ENCODE measurements at regions not wholly inside any gene's neighbourhood (a gene's known extent, or its start where the extent isn't known, plus 50 kb on each side); places are given as distances from the start of the nearest gene placed in this dataset.

GRCh38 chr11:101757741-101758140 is 157.1 kb upstream of the CEP126 start:
- Histone ChIP-seq H3K18ac (ENCODE audit: insufficient read length, low read depth, low read length) (no peak overlapping the region), H4K8ac (replicated peaks; ENCODE audit: insufficient read length, low read depth, low read length) (no peak overlapping the region), H3K9me3 (ENCODE audit: control insufficient read depth, low read depth, low read length) (no peaks in the 10 kb centered on the region), H3K23ac (ENCODE audit: insufficient read length, low read depth, low read length) (no peak overlapping the region), H3K4ac (ENCODE audit: low read depth, low read length) (no peak overlapping the region), H3K27me3 (ENCODE audit: insufficient read depth, low read length) (no peaks in the 10 kb centered on the region), H3K79me1 (ENCODE audit: insufficient read depth, low read depth, low read length, poor library complexity, severe bottlenecking) (no peaks in the 10 kb centered on the region), H3K79me2 (ENCODE audit: insufficient read depth, low read length) (no peaks in the 10 kb centered on the region), H2BK15ac (ENCODE audit: low read depth, low read length) (no peak overlapping the region), H2AFZ (ENCODE audit: low read length) (no peak overlapping the region), H3K4me2 (ENCODE audit: insufficient read depth, insufficient read length, low read length) (no peak overlapping the region), H4K5ac (ENCODE audit: insufficient read length, low read depth, low read length) (no peak overlapping the region), H3K56ac (ENCODE audit: insufficient read length, low read depth, low read length) (no peak overlapping the region), H3K23me2 (ENCODE audit: insufficient read length, low read depth, low read length, poor library complexity, severe bottlenecking) (no peaks in the 10 kb centered on the region), H4K20me1 (ENCODE audit: control insufficient read depth, insufficient read depth, insufficient read length) (no peaks in the 10 kb centered on the region), H3T11ph (ENCODE audit: low read length) (no peak overlapping the region), H3K4me1 (ENCODE audit: insufficient read depth, low read length) (no peaks in the 10 kb centered on the region), H2BK5ac (ENCODE audit: insufficient read length, low read length) (no peak overlapping the region), H4K91ac (ENCODE audit: insufficient read length, low read depth, low read length) (no peak overlapping the region), H2BK20ac (ENCODE audit: low read depth, low read length, poor library complexity, severe bottlenecking) (no peak overlapping the region), H3K27ac (ENCODE audit: insufficient read length, low read depth, low read length) (no peak overlapping the region), H2BK120ac (ENCODE audit: low read depth, low read length, poor library complexity, severe bottlenecking) (no peak overlapping the region), H2AK5ac (ENCODE audit: insufficient read length, low read length) (no peak overlapping the region), H3K14ac (ENCODE audit: insufficient read depth, low read length) (no peak overlapping the region), H3K9ac (ENCODE audit: extremely low read depth, insufficient read length, low read length) (no peak overlapping the region), H2BK12ac (ENCODE audit: insufficient read length, low read depth, low read length) (no peak overlapping the region)
- Mint-ChIP-seq H3K4me3 (no peak overlapping the region), H3K9me3 (peaks cover 6 to 12% of the 10 kb centered on the region in 2 experiments; a peak in 4 of 5 replicates), H3K27me3 (ENCODE audit: low read depth) (no peaks in the 10 kb centered on the region), H3K36me3 (ENCODE audit: insufficient read depth in 1 of 3, low read depth in 3 of 3) (peaks cover 4 to 17% (median 9%) of the 10 kb centered on the region in 3 experiments), H3K27ac (no peak overlapping the region), H3K4me1 (peaks cover 12 to 16% of the 10 kb centered on the region in 2 experiments)
- no peak for DNase-seq
- WGBS (ENCODE audit: extremely low coverage, insufficient read length, low lambda C conversion rate) = no CpG with 5 or more reads among the region's 1 CpG
- TF ChIP-seq, protein P1, sequence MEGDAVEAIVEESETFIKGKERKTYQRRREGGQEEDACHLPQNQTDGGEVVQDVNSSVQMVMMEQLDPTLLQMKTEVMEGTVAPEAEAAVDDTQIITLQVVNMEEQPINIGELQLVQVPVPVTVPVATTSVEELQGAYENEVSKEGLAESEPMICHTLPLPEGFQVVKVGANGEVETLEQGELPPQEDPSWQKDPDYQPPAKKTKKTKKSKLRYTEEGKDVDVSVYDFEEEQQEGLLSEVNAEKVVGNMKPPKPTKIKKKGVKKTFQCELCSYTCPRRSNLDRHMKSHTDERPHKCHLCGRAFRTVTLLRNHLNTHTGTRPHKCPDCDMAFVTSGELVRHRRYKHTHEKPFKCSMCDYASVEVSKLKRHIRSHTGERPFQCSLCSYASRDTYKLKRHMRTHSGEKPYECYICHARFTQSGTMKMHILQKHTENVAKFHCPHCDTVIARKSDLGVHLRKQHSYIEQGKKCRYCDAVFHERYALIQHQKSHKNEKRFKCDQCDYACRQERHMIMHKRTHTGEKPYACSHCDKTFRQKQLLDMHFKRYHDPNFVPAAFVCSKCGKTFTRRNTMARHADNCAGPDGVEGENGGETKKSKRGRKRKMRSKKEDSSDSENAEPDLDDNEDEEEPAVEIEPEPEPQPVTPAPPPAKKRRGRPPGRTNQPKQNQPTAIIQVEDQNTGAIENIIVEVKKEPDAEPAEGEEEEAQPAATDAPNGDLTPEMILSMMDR (conservative IDR thresholded peaks at IDR 0.05) = no peak

All from H9 (cell line).